ENCODE measurements at regions not wholly inside any gene's neighbourhood (a gene's known extent, or its start where the extent isn't known, plus 50 kb on each side); places are given as distances from the start of the nearest gene placed in this dataset.

DNA sequence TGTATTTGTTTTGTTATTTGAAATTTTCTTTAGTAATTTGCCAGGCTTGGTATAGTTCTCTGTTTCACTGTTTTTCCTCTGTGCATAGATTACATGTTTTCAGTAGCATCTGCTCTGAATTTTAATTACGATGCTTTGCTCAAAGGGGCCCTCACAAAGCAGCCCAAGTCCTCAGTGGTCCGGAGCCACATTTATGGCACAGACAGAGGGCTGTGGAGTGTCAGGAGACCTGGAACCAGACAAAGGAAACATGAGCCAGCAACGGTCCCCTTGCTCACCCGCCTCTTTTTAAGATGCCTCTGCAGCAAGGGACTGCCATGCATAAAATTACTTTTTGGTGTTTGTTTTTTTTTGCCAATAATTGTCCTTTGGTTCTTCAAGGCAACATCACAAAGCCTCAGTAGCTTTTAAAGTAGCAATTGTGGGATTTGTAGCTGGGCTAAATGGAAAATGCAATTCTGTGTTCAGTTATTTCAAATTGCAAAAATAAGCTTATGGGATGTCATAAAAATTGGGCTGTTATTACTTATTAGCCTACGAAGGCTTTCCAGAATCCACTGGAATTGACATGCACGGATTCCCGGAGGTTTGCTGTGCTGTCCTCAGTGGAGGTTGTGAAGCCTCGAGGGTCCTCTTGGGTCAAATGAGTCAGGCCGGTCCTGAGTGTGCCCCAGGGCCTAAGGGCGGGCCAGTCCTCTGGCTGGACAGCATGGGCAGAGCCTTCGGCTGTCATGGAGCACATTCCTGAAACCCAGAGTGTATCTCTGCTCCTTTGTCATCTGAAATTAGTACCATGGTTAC, 422.8 kb downstream of the GLRX3 start:
- no peaks in the 10 kb centered on the region for H3K4me1 ChIP-seq (ENCODE audit: control insufficient read depth, extremely low read depth, insufficient read depth, low read length)
- H3K9ac ChIP-seq (ENCODE audit: control insufficient read depth, extremely low read depth, insufficient read depth, low read length), result no peak overlapping the region
- no peak overlapping the region for H3K4me3 ChIP-seq (ENCODE audit: control insufficient read depth in 2 of 3, extremely low read depth in 1 of 3, insufficient read depth in 2 of 3, low read depth in 1 of 3, low read length in 3 of 3)
- no peaks in the 10 kb centered on the region for H4K20me1 ChIP-seq (ENCODE audit: control insufficient read depth, extremely low read depth, insufficient read depth, low read length)
- H3K4me2 ChIP-seq (ENCODE audit: control insufficient read depth, extremely low read depth, insufficient read depth, low read depth, low read length), result no peak overlapping the region
- no peaks in the 10 kb centered on the region for H3K27me3 ChIP-seq (ENCODE audit: control insufficient read depth, extremely low read depth, insufficient read depth, low read length)
- no peaks in the 10 kb centered on the region for H3K9me1 ChIP-seq (ENCODE audit: control insufficient read depth, extremely low read depth, insufficient read depth, low read length)
- dilution Hi-C loops (cut with MboI; ENCODE audit: extremely low pct_ligation_motif_present, low sequenced_read_pairs), result no loop called here
- peaks cover 5% of the 10 kb centered on the region for H3K9me3 ChIP-seq (ENCODE audit: control insufficient read depth, low read depth, low read length)
- TF ChIP-seq CTCF (optimal IDR thresholded peaks at IDR 0.05 in 1 of 3, IDR thresholded peaks at IDR 0.05 in 1 of 3, conservative IDR thresholded peaks at IDR 0.05 in 1 of 3; ENCODE audit: extremely low read depth in 1 of 3, insufficient read depth in 2 of 3, low read length in 3 of 3), result no peak
- TF ChIP-seq EZH2 (IDR thresholded peaks at IDR 0.05; ENCODE audit: low read length), result no peak
- no peaks in the 10 kb centered on the region for H3K36me3 ChIP-seq (ENCODE audit: control insufficient read depth in 2 of 2, extremely low read depth in 1 of 2, insufficient read depth in 2 of 2, low read length in 2 of 2)
- H3K79me2 ChIP-seq (ENCODE audit: control insufficient read depth, insufficient read depth, low read length), result no peaks in the 10 kb centered on the region
- H2AFZ ChIP-seq (ENCODE audit: control insufficient read depth, low read length), result no peak overlapping the region
- FAIRE-seq (no peak), DNase-seq (ENCODE audit: low read depth, low spot score) (no peak)
- H3K27ac ChIP-seq (ENCODE audit: control insufficient read depth, insufficient read depth, low read length), result no peak overlapping the region

GRCh38 chr10:130559547-130559880, 423.3 kb downstream of the GLRX3 start:
- TF ChIP-seq EZH2 (IDR thresholded peaks at IDR 0.05; ENCODE audit: low read length) (no peak), CTCF (optimal IDR thresholded peaks at IDR 0.05 in 1 of 3, IDR thresholded peaks at IDR 0.05 in 1 of 3, conservative IDR thresholded peaks at IDR 0.05 in 1 of 3; ENCODE audit: extremely low read depth in 1 of 3, insufficient read depth in 2 of 3, low read length in 3 of 3) (no peak)
- H3K4me1 ChIP-seq (ENCODE audit: control insufficient read depth, extremely low read depth, insufficient read depth, low read length), result no peaks in the 10 kb centered on the region

More at GRCh38 chr10:130559547-130559880, 423.3 kb downstream of the GLRX3 start:
- no peak for DNase-seq (ENCODE audit: low read depth, low spot score)
- no peak for FAIRE-seq
- Histone ChIP-seq H3K4me2 (ENCODE audit: control insufficient read depth, extremely low read depth, insufficient read depth, low read depth, low read length) (no peak overlapping the region), H4K20me1 (ENCODE audit: control insufficient read depth, extremely low read depth, insufficient read depth, low read length) (no peaks in the 10 kb centered on the region), H3K4me3 (ENCODE audit: control insufficient read depth in 2 of 3, extremely low read depth in 1 of 3, insufficient read depth in 2 of 3, low read depth in 1 of 3, low read length in 3 of 3) (no peak overlapping the region), H3K9ac (ENCODE audit: control insufficient read depth, extremely low read depth, insufficient read depth, low read length) (no peak overlapping the region), H3K27ac (ENCODE audit: control insufficient read depth, insufficient read depth, low read length) (no peak overlapping the region), H3K27me3 (ENCODE audit: control insufficient read depth, extremely low read depth, insufficient read depth, low read length) (no peaks in the 10 kb centered on the region), H3K9me1 (ENCODE audit: control insufficient read depth, extremely low read depth, insufficient read depth, low read length) (no peaks in the 10 kb centered on the region), H2AFZ (ENCODE audit: control insufficient read depth, low read length) (no peak overlapping the region), H3K79me2 (ENCODE audit: control insufficient read depth, insufficient read depth, low read length) (no peaks in the 10 kb centered on the region), H3K36me3 (ENCODE audit: control insufficient read depth in 2 of 2, extremely low read depth in 1 of 2, insufficient read depth in 2 of 2, low read length in 2 of 2) (no peaks in the 10 kb centered on the region), H3K9me3 (ENCODE audit: control insufficient read depth, low read depth, low read length) (peaks cover 5% of the 10 kb centered on the region)
- dilution Hi-C loops (cut with MboI; ENCODE audit: extremely low pct_ligation_motif_present, low sequenced_read_pairs), result no loop called here
